ENCODE measurements at regions not wholly inside any gene's neighbourhood (a gene's known extent, or its start where the extent isn't known, plus 50 kb on each side); places are given as distances from the start of the nearest gene placed in this dataset. TPM values are rescaled to one million over a fixed set of nuclear protein-coding genes. Genes with fewer than 3 reads are reported as not detected.
"Not testable (repeated sequence)": the region's sequence is repeated elsewhere in the genome, so short reads cannot be mapped to it uniquely, and the experiment has no call there.

DNA sequence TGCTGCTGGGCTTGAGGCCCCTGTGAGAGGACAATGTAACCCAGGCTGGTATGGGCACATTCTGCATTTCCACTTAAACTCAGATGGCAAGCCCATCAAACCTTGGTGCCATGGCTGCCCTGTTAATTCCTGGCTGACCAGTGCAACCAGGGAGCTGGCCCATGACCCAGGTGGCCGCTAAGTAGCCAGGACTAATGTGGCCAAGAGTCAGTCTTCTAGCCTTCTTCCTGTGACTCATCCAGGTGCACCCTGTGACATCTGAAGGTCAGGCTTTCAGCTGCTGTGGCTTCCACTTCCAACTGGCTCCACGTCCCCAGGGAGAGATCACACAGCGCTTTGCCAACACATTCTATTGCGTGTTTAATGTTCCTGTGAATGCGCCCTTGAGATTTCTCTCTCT is 50.5 kb upstream of the ROPN1B start:
- H3K27ac ChIP-seq (ENCODE audit: low read depth in 2 of 2, low read length in 2 of 2); DNase-seq; FAIRE-seq; H3K9ac ChIP-seq (ENCODE audit: low read length in 3 of 3); intact Hi-C loops (cut with DNase I); H3K27me3 ChIP-seq (ENCODE audit: control insufficient read depth, insufficient read depth, low read length); H3K4me1 ChIP-seq (ENCODE audit: control insufficient read depth in 2 of 3, insufficient read depth in 2 of 3, low read depth in 1 of 3, low read length in 3 of 3); H3K9me3 ChIP-seq (ENCODE audit: control insufficient read depth in 2 of 3, insufficient read depth in 1 of 3, low read length in 3 of 3); H3K4me3 ChIP-seq (ENCODE audit: low read length in 3 of 3); H3K36me3 ChIP-seq (ENCODE audit: control insufficient read depth in 2 of 3, insufficient read depth in 3 of 3, low read length in 3 of 3): not testable (repeated sequence)

DNA sequence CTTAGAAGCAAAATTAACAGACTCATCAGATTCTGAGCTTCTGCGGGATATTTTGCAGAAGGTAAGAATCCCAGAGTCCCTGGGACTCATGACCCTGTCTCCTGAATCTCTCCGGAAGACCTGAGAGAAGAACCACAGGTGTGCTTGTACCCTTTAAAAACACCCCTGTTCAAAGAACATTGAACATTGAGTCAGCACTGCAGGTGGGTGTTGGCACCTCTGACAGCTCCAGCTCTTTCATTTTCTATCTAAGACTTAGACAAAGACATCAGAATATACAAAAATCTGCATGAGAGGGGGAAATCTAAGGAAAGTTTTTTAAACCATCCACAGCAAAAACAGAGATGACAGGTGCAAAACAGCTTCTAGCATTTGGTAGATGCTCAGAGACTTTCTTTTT is 50.1 kb upstream of the ROPN1B start:
- H3K4me3 ChIP-seq (ENCODE audit: low read length in 3 of 3); H3K9me3 ChIP-seq (ENCODE audit: control insufficient read depth in 2 of 3, insufficient read depth in 1 of 3, low read length in 3 of 3); H3K36me3 ChIP-seq (ENCODE audit: control insufficient read depth in 2 of 3, insufficient read depth in 3 of 3, low read length in 3 of 3); DNase-seq; H3K9ac ChIP-seq (ENCODE audit: low read length in 3 of 3); H3K27ac ChIP-seq (ENCODE audit: low read depth in 2 of 2, low read length in 2 of 2); FAIRE-seq; H3K4me1 ChIP-seq (ENCODE audit: control insufficient read depth in 2 of 3, insufficient read depth in 2 of 3, low read depth in 1 of 3, low read length in 3 of 3); H3K27me3 ChIP-seq (ENCODE audit: control insufficient read depth, insufficient read depth, low read length); intact Hi-C loops (cut with DNase I): not testable (repeated sequence)

Small RNAs in the stretch of these regions (microRNA-seq; reads per million reads assigned to microRNA genes)
- gene MIR548I1, result not detected
